ENCODE measurements at regions not wholly inside any gene's neighbourhood (a gene's known extent, or its start where the extent isn't known, plus 50 kb on each side); places are given as distances from the start of the nearest gene placed in this dataset.
A peak's percentile ranks its signal among the peaks of the same experiment; 100 is the strongest.

DNA sequence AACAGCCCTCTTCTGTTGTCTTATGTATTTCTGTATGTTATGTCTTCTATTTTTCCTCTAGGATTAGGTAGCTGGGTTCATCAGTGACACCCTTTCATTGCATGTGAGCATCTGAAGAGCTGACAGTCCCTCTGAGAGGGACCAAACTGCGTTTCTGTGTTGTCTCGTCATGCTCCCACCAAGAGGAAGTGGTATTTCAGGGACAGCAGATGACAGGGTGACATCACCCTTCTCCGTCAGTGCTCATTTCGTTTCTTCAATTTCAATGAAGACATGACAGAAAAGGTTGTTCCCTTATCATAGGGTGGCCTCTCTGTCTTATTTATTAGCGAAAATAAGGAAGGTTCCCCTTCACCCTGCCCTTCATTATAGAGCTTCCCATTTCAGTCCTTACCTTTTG lies 225.9 kb upstream of the NR4A3 start:
- WGBS (ENCODE audit: low lambda C conversion rate), result 6% methylated on average over 5 of the region's 5 CpGs
- intact Hi-C loops (cut with micrococcal nuclease; ENCODE audit: unreplicated experiment) (no loop called here), in situ Hi-C loops (cut with HindIII; ENCODE audit: extremely low pct_ligation_motif_present, low pct_unique_long_range_greater_than_20kb) (no loop called here)
- H3K9me3 ChIP-seq (ENCODE audit: low read length), result no peaks in the 10 kb centered on the region
- DNase-seq (ENCODE audit: low spot score), result no peak
- no peak overlapping the region for H2AFZ ChIP-seq (ENCODE audit: low read length)
- POLR2A ChIA-PET, result no interaction called here
- H3K9ac ChIP-seq (ENCODE audit: insufficient read depth, low read depth, low read length), result no peak overlapping the region
- no peaks in the 10 kb centered on the region for H3K79me2 ChIP-seq (ENCODE audit: insufficient read depth, low read length)
- no peak for TF ChIP-seq ZNF75D (CRISPR knock-in tag; IDR thresholded peaks at IDR 0.05; ENCODE audit: borderline replicate concordance)
- no peak for TF ChIP-seq ZNF510 (CRISPR knock-in tag; IDR thresholded peaks at IDR 0.05; ENCODE audit: low read depth)
- TF ChIP-seq CREB1 (IDR thresholded peaks at IDR 0.05), result peak; percentile 31; the same call in 1 of the 2 replicates
- no peak for TF ChIP-seq CREB1 (CRISPR knock-in tag; IDR thresholded peaks at IDR 0.05)
- no peak for TF ChIP-seq SP4 (CRISPR knock-in tag; IDR thresholded peaks at IDR 0.05)
- TF ChIP-seq ZMYM4 (CRISPR knock-in tag; IDR thresholded peaks at IDR 0.05), result no peak
- TF ChIP-seq ZNF816 (CRISPR knock-in tag; IDR thresholded peaks at IDR 0.05; ENCODE audit: borderline replicate concordance), result no peak
- no peaks in the 10 kb centered on the region for H3K36me3 ChIP-seq (replicated peaks in 1 of 2; ENCODE audit: control insufficient read depth in 1 of 2, insufficient read depth in 2 of 2, low read length in 2 of 2)
- no peak for FAIRE-seq
- no peak overlapping the region for H3K27ac ChIP-seq (ENCODE audit: extremely low read length, insufficient read depth, low read length)
- H3K4me1 ChIP-seq (ENCODE audit: insufficient read depth, low read length), result no peaks in the 10 kb centered on the region
- no peaks in the 10 kb centered on the region for H4K20me1 ChIP-seq (ENCODE audit: insufficient read depth, low read length)
- BruUV-seq (replicated peaks), result no TSS peak
- no peak overlapping the region for H3K4me3 ChIP-seq (replicated peaks in 1 of 3; ENCODE audit: insufficient read depth in 1 of 3, low read depth in 2 of 3, low read length in 3 of 3)
- no peak for ATAC-seq
- no peaks in the 10 kb centered on the region; a peak in 1 of 5 replicates for H3K27me3 ChIP-seq (ENCODE audit: control insufficient read depth in 1 of 2, insufficient read depth in 2 of 2, low read length in 2 of 2)
- no peak overlapping the region for H3K4me2 ChIP-seq (ENCODE audit: low read depth, low read length)
- CTCF ChIA-PET (ENCODE audit: low intra/inter-chr PET ratio, low total read pairs), result no interaction called here

DNA sequence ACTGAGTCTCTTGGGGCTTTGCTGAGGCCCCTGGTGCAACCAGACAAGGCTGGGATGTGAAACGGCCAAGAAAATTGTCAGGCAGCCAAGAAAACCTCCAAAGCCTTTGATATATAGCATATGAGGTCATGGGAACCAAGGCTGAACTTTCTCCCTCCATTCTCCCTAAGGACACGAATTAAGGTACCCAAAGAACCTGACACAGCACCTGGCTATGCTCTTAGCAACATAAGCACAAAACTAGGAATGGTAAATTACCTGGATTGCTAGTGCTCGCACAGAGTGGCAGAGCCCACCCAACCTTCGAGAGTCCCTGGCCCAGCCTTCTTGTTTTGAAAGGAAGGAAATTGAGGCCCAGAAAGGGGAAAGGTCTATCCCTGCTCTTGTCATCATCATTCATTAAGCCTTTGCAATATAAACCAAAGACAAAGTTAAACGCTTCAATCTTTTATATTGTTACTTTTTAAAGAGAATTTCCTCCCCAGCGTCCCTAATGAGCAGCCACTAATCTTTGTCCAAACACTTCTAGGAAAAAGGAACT lies 220.0 kb upstream of the NR4A3 start:
- ATAC-seq, result no peak
- Histone ChIP-seq H3K9ac (ENCODE audit: insufficient read depth, low read depth, low read length) (no peak overlapping the region), H3K36me3 (replicated peaks in 1 of 2; ENCODE audit: control insufficient read depth in 1 of 2, insufficient read depth in 2 of 2, low read length in 2 of 2) (no peaks in the 10 kb centered on the region), H3K4me2 (ENCODE audit: low read depth, low read length) (no peak overlapping the region), H3K79me2 (ENCODE audit: insufficient read depth, low read length) (no peaks in the 10 kb centered on the region), H2AFZ (ENCODE audit: low read length) (no peak overlapping the region), H3K4me3 (replicated peaks in 1 of 3; ENCODE audit: insufficient read depth in 1 of 3, low read depth in 2 of 3, low read length in 3 of 3) (no peak overlapping the region), H4K20me1 (ENCODE audit: insufficient read depth, low read length) (no peaks in the 10 kb centered on the region), H3K27me3 (ENCODE audit: control insufficient read depth in 1 of 2, insufficient read depth in 2 of 2, low read length in 2 of 2) (0 out of 5 replicates have a peak, but pooled peaks cover 0 to 3% of the 10 kb centered on the region in 2 experiments), H3K9me3 (ENCODE audit: low read length) (no peaks in the 10 kb centered on the region), H3K4me1 (ENCODE audit: insufficient read depth, low read length) (no peaks in the 10 kb centered on the region), H3K27ac (ENCODE audit: extremely low read length, insufficient read depth, low read length) (no peak overlapping the region)
- BruUV-seq (replicated peaks), result no TSS peak
- no peak for DNase-seq (ENCODE audit: low spot score)
- in situ Hi-C loops (cut with HindIII; ENCODE audit: extremely low pct_ligation_motif_present, low pct_unique_long_range_greater_than_20kb) (no loop called here), intact Hi-C loops (cut with micrococcal nuclease; ENCODE audit: unreplicated experiment) (no loop called here)
- FAIRE-seq, result no peak
- CTCF ChIA-PET (ENCODE audit: low intra/inter-chr PET ratio, low total read pairs), result no interaction called here
- POLR2A ChIA-PET, result no interaction called here
- 18% methylated on average over 6 of the region's 6 CpGs for WGBS (ENCODE audit: low lambda C conversion rate)
- TF ChIP-seq MTF2 (CRISPR knock-in tag; IDR thresholded peaks at IDR 0.05; ENCODE audit: borderline replicate concordance) (no peak), MATR3 (CRISPR knock-in tag; IDR thresholded peaks at IDR 0.05) (no peak), ZNF678 (CRISPR knock-in tag; IDR thresholded peaks at IDR 0.05) (no peak), SOX13 (IDR thresholded peaks at IDR 0.05) (no peak), SOX13 (CRISPR knock-in tag; conservative IDR thresholded peaks at IDR 0.05 in 1 of 2, IDR thresholded peaks at IDR 0.05 in 1 of 2) (no peak), PHF21A (CRISPR knock-in tag; IDR thresholded peaks at IDR 0.05) (no peak), HMGA1 (CRISPR knock-in tag; conservative IDR thresholded peaks at IDR 0.05) (no peak), MXD4 (CRISPR knock-in tag; IDR thresholded peaks at IDR 0.05) (no peak), PRPF4 (IDR thresholded peaks at IDR 0.05; ENCODE audit: low read depth, low read length, poor library complexity, severe bottlenecking) (no peak), ZNF720 (CRISPR knock-in tag; IDR thresholded peaks at IDR 0.05) (no peak), ATM (IDR thresholded peaks at IDR 0.05; ENCODE audit: borderline replicate concordance) (no peak)
- TF ChIP-seq, protein P1, sequence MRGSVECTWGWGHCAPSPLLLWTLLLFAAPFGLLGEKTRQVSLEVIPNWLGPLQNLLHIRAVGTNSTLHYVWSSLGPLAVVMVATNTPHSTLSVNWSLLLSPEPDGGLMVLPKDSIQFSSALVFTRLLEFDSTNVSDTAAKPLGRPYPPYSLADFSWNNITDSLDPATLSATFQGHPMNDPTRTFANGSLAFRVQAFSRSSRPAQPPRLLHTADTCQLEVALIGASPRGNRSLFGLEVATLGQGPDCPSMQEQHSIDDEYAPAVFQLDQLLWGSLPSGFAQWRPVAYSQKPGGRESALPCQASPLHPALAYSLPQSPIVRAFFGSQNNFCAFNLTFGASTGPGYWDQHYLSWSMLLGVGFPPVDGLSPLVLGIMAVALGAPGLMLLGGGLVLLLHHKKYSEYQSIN (CRISPR knock-in tag; IDR thresholded peaks at IDR 0.05; ENCODE audit: borderline replicate concordance), result no peak
- TF ChIP-seq, protein P2, sequence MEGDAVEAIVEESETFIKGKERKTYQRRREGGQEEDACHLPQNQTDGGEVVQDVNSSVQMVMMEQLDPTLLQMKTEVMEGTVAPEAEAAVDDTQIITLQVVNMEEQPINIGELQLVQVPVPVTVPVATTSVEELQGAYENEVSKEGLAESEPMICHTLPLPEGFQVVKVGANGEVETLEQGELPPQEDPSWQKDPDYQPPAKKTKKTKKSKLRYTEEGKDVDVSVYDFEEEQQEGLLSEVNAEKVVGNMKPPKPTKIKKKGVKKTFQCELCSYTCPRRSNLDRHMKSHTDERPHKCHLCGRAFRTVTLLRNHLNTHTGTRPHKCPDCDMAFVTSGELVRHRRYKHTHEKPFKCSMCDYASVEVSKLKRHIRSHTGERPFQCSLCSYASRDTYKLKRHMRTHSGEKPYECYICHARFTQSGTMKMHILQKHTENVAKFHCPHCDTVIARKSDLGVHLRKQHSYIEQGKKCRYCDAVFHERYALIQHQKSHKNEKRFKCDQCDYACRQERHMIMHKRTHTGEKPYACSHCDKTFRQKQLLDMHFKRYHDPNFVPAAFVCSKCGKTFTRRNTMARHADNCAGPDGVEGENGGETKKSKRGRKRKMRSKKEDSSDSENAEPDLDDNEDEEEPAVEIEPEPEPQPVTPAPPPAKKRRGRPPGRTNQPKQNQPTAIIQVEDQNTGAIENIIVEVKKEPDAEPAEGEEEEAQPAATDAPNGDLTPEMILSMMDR (CRISPR knock-in tag; IDR thresholded peaks at IDR 0.05), result no peak
